Bone marrow (tissue), 2 donors: ENCODE measurements at regions not wholly inside any gene's neighbourhood (a gene's known extent, or its start where the extent isn't known, plus 50 kb on each side); places are given as distances from the start of the nearest gene placed in this dataset.

Experiments
- DNase-seq, 2 donors: peaks; one replicate each; lab custom pipeline; 2025; lab: John Stamatoyannopoulos, UW

DNA sequence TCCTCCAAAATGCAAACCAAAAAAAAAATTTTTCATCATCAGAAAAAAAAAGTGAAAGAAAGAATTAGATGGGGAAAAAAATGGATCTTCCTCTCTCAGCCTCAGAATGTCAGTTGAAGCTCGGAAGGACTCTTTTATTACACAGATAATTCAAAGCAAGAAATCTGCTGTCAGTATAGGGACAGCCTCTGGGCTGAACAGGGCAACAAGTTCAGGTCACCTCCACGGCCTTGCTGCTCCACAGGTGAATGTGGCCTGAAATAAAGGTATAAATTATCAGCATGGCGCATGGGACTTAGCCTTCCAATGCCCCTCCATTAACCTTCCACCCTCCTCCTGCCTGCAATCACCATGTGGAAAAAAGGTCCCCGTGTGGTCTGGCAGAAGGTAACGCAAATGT, 316.8 kb upstream of the POU3F3 start:
- no peak for DNase-seq

DNA sequence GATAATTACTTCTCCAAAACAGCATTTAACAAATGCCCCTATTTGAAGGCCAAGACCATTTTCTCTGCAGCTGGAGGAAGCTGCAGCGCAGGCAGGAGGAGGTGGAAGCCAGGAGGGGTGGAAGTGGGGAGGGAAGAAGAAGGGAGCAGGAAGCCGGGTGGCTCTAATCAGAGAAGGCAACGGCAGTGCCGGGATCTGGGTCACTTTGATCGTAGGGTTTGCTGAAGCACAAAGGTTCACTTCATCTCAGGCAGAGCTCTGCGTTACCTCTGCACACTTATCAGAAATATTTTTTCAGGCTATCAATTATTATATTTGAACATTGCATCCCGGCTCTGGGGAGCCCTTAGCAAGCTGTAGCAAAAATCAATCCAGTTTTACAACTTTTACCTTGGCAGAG, 315.8 kb upstream of the POU3F3 start:
- DNase-seq, result no peak

DNA sequence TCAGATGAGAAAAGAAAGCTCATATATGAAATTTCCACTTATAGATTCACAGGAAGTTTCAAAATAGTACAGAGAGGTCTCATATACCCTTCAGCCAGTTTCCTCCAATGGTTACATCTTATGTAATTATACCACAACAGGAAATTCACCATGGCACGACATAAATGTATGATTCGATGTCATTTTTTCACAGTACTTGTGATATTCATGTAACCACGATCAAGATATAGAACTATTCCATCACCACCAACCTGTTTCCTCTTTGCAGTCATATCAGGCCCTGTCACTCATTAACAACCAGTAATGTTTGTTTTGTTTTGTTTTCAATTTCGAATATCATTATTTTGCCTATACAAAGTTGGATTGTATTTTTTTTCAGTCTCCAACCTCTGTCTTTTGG, 314.3 kb upstream of the POU3F3 start:
- DNase-seq, result peak in 1 of 2 donors; percentile 51

DNA sequence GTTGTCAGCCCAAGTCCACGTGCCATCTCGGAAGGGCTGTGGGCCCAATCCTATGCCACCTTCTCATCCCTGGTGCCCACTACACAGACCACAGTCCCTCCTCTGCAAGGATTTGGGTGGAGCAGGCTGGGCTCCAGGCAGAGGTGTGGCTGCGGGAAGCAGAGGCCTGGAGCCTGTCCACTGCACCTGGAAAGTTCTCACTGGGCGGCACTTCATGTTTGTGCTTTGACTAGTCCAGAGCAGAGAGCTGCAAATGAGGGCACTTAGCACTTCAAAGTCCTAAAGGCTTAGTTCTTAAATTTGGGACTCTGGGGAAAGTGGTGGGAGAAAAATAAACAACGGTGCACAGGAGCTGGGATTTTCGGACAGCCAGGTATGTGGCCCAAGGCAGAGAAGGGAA, 308.9 kb upstream of the POU3F3 start:
- DNase-seq, result no peak

GRCh38 chr2:104546537-104546936, 307.4 kb upstream of the POU3F3 start:
- DNase-seq, result no peak

- no peak for DNase-seq
These were observed 306.7 kb upstream of the POU3F3 start for GRCh38 chr2:104547221-104547620.

DNA sequence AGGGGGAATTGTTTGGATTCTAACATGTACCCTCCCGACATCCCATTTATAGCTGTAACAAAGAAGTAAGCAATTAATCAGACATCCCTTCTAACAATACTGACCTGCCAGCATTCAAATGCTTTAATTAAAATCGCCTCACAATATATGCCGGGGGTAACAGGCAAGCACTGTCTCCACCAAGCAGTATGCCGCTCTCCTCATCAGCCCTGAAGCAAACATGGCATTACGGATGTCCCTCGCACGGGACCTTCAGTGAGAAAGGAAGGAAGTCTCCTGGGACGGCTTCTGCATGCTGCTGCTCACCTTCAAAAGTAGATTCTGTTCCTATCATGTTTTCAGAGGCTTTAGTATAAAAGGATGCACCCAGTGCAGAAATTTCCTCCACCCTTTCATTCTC, 292.7 kb upstream of the POU3F3 start:
- DNase-seq, result no peak

GRCh38 chr2:104562537-104562936, 291.4 kb upstream of the POU3F3 start:
- no peak for DNase-seq

- no peak for DNase-seq
These were observed 290.4 kb upstream of the POU3F3 start for GRCh38 chr2:104563398-104563996.

GRCh38 chr2:104568247-104568646, 285.7 kb upstream of the POU3F3 start:
- DNase-seq, result no peak

DNA sequence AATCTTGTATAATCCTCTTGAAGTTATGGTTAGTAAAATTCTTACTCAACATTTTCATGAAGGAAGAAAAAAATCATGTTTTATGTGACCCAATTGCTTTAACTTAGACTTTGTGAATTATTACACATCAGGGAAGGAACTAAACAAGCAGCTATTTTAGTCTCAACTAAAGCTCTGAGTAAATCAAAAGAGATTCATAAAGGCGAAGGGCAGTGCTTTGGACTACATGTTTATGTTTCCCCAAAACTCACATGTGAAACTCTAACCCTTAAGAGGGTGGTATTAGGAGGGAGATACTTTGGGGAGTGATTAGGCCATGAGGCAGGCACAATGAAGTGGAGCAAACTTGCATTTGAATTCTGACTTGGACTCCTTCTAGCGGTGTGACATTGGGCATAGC, 283.7 kb upstream of the POU3F3 start:
- DNase-seq, result no peak

- DNase-seq, result peak; percentile 1 to 57
These were observed 281.1 kb upstream of the POU3F3 start for GRCh38 chr2:104572834-104573233.

DNA sequence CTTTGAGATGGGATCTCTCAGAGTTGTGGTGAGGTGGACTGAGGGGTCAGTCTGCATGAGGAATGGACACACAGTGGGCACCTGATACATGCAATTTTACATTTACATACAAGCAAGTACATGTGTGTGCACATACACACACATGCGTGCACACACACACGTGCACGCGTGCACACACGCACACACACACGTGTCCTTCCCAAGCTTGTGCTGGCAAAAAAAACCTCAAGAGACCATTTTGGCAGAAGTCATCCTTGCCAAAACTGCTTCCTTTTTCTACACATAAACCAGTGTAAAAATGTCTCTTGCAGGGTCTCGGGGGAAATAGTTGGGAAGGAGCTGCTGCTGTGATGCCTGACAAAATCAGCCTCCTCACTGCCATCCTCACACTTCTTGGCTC, 279.5 kb upstream of the POU3F3 start:
- DNase-seq, result no peak

- DNase-seq, result no peak
These were observed 276.8 kb upstream of the POU3F3 start for GRCh38 chr2:104577143-104577542.

DNA sequence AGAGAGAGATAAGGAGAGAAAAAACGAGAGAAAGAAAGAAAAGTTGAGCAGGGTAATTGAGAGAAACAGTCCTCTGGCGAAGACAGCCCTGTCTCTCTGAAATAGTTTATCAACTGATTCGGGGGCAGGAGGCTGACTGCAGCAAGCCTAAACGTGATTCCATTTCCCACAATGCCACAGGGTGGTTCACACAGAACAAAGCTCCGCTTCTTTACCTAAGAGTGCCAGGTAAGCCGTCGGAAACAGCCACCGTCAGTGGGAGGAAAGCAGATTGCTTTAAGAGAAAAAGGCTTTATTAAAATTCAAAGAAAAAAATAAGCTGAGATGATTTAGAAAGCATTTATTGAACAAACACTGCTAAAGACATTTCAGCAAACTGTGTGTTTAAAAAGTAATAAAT, 271.4 kb upstream of the POU3F3 start:
- no peak for DNase-seq

DNA sequence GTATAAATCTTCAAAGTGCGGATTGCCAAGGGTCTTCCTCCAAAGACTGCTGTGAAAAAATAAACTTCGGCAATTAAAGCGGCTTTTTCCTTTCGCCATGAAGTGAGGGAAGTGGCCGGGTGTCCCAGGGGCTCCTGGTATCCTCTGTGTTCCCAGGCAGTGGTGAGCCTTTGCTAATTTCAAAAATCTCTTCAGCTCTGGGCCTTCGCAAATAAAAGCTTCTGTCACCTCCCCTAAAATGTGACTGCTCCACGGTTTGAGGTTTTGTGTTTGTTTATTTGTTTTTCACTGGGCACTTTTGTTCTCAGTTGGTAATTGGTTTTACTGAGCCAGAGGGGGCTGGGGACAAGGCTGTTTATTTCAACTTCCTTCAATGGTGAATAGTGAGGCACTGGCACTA, 270.1 kb upstream of the POU3F3 start:
- no peak for DNase-seq

- DNase-seq, result no peak
These were observed 269.5 kb upstream of the POU3F3 start for GRCh38 chr2:104584393-104584792.

DNA sequence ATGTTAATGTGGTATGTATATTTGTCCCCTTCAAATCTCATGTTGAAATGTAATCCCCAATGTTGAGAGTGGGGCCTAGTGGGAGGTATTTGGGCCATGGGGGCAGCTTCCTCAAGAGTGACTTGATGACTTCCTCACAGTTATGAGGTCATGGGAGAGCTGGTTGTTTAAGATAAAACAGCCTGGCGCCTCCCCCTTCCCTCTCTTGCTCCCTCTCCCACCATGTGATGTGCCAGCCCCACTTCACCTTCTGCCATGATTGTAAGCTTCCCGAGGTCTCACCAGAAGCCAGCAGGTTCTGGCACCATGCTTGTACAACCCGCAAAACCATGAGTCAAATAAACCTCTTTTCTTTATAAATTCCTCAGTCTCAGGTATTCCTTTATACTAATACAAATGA, 258.3 kb upstream of the POU3F3 start:
- no peak for DNase-seq

DNA sequence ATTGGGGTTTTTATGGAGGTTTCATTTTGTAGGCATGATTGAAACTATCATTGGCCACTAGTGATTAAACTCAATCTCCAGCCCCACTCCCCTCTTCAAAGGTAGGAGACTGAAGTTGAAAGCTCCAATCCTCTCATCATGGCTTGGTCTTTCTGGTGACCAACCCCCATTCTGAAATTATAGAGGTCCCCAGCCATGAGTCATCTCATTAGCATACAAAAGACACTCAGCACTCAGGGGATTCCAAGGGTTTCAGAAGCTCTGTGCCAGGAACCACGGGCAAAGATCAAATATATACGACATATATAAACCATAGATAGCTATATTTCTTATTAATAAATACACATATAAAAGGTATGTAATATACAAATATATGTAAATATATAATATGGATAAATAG, 256.0 kb upstream of the POU3F3 start:
- DNase-seq, result no peak

DNA sequence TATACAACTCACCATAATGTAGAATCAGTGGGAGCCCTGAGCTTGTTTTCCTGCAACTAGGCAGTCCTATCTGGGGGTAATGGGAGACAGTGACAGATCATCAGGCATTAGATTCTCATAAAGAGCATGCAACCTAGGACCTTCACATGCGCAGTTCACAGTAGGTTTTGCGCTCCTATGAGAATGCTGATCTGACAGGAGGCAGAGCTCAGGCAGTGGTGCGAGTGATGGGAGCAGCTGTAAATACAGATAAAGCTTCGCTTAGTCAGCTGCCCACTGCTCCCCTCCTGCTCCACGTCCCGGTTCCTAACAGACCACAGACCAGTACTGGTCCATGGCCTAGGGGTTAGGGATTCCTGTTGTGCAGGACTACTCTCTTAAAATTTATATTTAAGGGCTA, 255.3 kb upstream of the POU3F3 start:
- no peak for DNase-seq

DNA sequence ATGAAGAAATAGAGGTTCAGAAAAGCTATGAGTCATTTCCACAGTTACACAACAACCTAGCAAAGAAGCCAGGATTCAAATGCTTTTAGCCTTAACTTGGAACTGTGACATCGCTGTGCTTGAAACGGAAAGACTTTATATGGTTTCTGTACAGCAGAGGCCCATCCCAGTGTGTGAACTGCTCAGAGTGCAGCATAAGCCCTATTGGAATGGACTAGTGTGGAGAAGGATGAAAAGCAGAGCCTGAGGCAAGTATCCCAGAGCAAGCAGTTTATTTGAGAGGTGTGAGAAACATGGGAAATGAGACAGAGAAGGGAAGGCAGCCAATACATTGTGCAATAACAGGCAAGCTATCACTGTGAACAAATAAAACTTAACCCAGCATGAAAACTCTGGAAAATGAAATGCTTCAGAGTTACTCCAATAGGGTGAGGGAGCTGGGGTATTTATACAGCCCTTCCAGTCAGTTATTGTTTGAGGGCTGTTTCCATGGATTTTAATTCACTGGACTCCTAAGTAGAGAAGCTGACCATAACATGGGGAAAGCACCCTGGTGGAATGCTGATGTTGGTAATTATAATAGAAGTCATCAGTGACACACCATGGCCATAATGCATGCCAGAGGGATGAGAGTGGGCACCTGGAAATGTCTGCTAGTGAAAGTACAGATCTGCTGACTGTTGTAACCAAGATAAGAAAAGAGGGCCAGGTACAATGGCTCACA, 254.0 kb upstream of the POU3F3 start:
- peak in 1 of 2 donors; percentile 37 for DNase-seq

- no peak for DNase-seq
These were observed 247.9 kb upstream of the POU3F3 start for GRCh38 chr2:104606056-104606455.

GRCh38 chr2:104616856-104617255, 237.1 kb upstream of the POU3F3 start:
- DNase-seq, result no peak

GRCh38 chr2:104620801-104621200, 233.1 kb upstream of the POU3F3 start:
- DNase-seq, result no peak
